HFF-Myc (cell line): ENCODE measurements at regions not wholly inside any gene's neighbourhood (a gene's known extent, or its start where the extent isn't known, plus 50 kb on each side); places are given as distances from the start of the nearest gene placed in this dataset.

Experiments used
- DNase-seq: peaks from one replicate; pipeline ENCODE4 v3.0.0-alpha.2; 2011; ENCODE audit warnings: low read depth; ENCODE audit errors: extremely low read depth
- H3K4me3 ChIP-seq: replicated peaks from 2 replicates; pipeline ENCODE4 v1.5.1; 2011; ENCODE audit warnings: low read depth, mild to moderate bottlenecking, control low read depth, low read length
- CTCF ChIP-seq: IDR thresholded peaks from 2 replicates; pipeline ENCODE4 v1.5.1; 2012; ENCODE audit warnings: mild to moderate bottlenecking, low read depth, low read length, control low read depth; ENCODE audit errors: missing control alignments

- no peak for TF ChIP-seq CTCF
- no peak overlapping the region for H3K4me3 ChIP-seq
- DNase-seq: no peak
Observed at GRCh38 chr4:67071641-67072040, 473.7 kb downstream of the CENPC start.

- no peak overlapping the region for H3K4me3 ChIP-seq
- no peak for TF ChIP-seq CTCF
- no peak for DNase-seq
Observed at GRCh38 chr4:67055319-67055718, 490.0 kb downstream of the CENPC start.

GRCh38 chr4:67054896-67055295 is 490.4 kb downstream of the CENPC start:
- TF ChIP-seq CTCF: no peak
- DNase-seq: no peak
- H3K4me3 ChIP-seq: no peak overlapping the region

- no peak for DNase-seq
- no peak overlapping the region for H3K4me3 ChIP-seq
- TF ChIP-seq CTCF: no peak
Observed at GRCh38 chr4:67052814-67053675, 492.3 kb downstream of the CENPC start.

GRCh38 chr4:67051000-67051789 is 494.1 kb downstream of the CENPC start:
- DNase-seq: no peak
- TF ChIP-seq CTCF: no peak
- H3K4me3 ChIP-seq: no peak overlapping the region

GRCh38 chr4:67049446-67049845 is 495.9 kb downstream of the CENPC start:
- H3K4me3 ChIP-seq: no peak overlapping the region
- no peak for TF ChIP-seq CTCF
- no peak for DNase-seq
